HL-60 (cell line): ENCODE measurements at regions not wholly inside any gene's neighbourhood (a gene's known extent, or its start where the extent isn't known, plus 50 kb on each side); places are given as distances from the start of the nearest gene placed in this dataset.

Experiments used
- GABPA ChIP-seq: IDR thresholded peaks from 2 replicates; pipeline ENCODE4 v1.6.1; 2012; ENCODE audit warnings: low read depth
- POLR2AphosphoS5 ChIP-seq: IDR thresholded peaks from 2 replicates; pipeline ENCODE4 v1.6.1; 2012; ENCODE audit warnings: low read depth
- SPI1 ChIP-seq: IDR thresholded peaks from 2 replicates; pipeline ENCODE4 v1.6.1; 2012; ENCODE audit warnings: low read depth, mild to moderate bottlenecking, borderline replicate concordance
- TF ChIP-seq, protein P1 (sequence below): IDR thresholded peaks from one replicate; pipeline ENCODE4 v1.5.1; 2011; ENCODE audit warnings: low read length, control low read depth, inconsistent platforms; ENCODE audit not compliant: insufficient read depth
- TF ChIP-seq, protein P2 (sequence below): IDR thresholded peaks from 2 replicates; pipeline ENCODE4 v1.6.1; 2012; ENCODE audit warnings: low read depth; ENCODE audit not compliant: insufficient replicate concordance

DNA sequence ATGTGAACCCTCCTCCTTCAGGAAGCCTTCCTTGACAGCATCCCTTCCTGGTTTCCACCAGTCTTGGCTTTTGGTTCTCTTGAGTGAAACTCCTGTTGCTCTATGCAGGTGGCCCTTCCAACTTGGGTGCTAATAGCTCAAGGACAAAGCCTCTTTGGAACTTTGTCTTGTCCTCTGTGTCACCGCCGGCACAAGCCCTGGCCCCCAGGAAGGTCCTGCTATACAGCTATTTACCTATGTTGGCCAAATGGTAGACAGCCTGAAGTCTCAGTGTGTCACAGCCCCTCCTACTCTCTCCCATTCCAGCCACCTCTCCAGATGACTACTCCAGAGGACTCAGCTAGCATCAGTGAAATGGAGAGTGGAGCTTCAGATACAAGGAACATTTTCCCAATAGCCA lies 94.7 kb upstream of the ZNF618 start:
- TF ChIP-seq, protein P1, sequence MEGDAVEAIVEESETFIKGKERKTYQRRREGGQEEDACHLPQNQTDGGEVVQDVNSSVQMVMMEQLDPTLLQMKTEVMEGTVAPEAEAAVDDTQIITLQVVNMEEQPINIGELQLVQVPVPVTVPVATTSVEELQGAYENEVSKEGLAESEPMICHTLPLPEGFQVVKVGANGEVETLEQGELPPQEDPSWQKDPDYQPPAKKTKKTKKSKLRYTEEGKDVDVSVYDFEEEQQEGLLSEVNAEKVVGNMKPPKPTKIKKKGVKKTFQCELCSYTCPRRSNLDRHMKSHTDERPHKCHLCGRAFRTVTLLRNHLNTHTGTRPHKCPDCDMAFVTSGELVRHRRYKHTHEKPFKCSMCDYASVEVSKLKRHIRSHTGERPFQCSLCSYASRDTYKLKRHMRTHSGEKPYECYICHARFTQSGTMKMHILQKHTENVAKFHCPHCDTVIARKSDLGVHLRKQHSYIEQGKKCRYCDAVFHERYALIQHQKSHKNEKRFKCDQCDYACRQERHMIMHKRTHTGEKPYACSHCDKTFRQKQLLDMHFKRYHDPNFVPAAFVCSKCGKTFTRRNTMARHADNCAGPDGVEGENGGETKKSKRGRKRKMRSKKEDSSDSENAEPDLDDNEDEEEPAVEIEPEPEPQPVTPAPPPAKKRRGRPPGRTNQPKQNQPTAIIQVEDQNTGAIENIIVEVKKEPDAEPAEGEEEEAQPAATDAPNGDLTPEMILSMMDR = no peak
- TF ChIP-seq, protein P2, sequence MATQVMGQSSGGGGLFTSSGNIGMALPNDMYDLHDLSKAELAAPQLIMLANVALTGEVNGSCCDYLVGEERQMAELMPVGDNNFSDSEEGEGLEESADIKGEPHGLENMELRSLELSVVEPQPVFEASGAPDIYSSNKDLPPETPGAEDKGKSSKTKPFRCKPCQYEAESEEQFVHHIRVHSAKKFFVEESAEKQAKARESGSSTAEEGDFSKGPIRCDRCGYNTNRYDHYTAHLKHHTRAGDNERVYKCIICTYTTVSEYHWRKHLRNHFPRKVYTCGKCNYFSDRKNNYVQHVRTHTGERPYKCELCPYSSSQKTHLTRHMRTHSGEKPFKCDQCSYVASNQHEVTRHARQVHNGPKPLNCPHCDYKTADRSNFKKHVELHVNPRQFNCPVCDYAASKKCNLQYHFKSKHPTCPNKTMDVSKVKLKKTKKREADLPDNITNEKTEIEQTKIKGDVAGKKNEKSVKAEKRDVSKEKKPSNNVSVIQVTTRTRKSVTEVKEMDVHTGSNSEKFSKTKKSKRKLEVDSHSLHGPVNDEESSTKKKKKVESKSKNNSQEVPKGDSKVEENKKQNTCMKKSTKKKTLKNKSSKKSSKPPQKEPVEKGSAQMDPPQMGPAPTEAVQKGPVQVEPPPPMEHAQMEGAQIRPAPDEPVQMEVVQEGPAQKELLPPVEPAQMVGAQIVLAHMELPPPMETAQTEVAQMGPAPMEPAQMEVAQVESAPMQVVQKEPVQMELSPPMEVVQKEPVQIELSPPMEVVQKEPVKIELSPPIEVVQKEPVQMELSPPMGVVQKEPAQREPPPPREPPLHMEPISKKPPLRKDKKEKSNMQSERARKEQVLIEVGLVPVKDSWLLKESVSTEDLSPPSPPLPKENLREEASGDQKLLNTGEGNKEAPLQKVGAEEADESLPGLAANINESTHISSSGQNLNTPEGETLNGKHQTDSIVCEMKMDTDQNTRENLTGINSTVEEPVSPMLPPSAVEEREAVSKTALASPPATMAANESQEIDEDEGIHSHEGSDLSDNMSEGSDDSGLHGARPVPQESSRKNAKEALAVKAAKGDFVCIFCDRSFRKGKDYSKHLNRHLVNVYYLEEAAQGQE = no peak
- TF ChIP-seq POLR2AphosphoS5 (no peak), GABPA (no peak), SPI1 (no peak)
